Stimulated activated CD4-positive, alpha-beta T cell treated with anti-CD3 and anti-CD28 coated beads, Interleukin-1b, Interleukin-23, amount 100 ng/mL, for 24 hours (primary cell): ENCODE measurements at regions not wholly inside any gene's neighbourhood (a gene's known extent, or its start where the extent isn't known, plus 50 kb on each side); places are given as distances from the start of the nearest gene placed in this dataset.

Experiments used
- DNase-seq, 4 experiments: peaks; one replicate each; pipeline ENCODE4 v3.0.0-alpha.2; 2020; ENCODE audit warnings: low read depth in 4 of 4, low spot score in 1 of 4

- DNase-seq, result no peak
Observed at GRCh38 chr15:70407955-70408354, 310.2 kb upstream of the TLE3 start.

- DNase-seq, result no peak
Observed at GRCh38 chr15:70407336-70407670, 309.6 kb upstream of the TLE3 start.

DNA sequence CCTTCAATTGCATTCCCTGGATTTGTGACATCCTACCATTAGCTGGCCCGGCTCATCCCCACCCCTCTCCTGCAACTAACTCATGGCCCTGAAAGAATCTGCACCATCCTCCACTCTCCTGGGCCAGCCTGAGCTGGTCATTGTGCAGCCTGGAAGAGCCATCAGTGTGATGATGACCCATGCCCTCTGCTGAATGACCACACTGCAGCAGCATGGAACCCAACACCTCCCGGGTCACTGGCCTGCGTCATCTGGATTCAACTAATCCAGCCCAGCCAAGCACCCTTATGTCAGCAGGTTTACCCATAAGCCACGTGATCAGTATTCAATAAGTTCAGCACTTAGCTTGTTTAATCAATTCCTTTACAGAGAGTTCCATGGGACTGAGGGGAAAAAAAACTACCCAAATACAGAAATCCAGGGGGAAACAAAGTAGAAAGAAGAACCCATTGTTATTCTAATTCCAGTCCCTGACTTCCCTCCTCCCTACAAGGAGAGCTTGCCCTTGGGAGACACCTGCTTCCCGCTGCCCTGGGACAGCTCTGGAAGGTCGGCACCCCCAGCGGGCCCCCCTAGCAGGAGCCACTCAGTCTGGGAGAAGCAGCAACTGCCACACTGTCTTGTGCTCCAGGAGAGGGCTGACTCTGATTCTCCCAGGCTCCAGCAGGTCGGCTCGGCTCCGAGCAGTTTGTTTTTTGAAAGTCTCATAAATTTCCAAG, 309.1 kb upstream of the TLE3 start:
- no peak for DNase-seq

- DNase-seq, result no peak
Observed at GRCh38 chr15:70401709-70402108, 304.0 kb upstream of the TLE3 start.

- no peak for DNase-seq
Observed at GRCh38 chr15:70400766-70401541, 303.2 kb upstream of the TLE3 start.

GRCh38 chr15:70399204-70399603, 301.5 kb upstream of the TLE3 start:
- no peak for DNase-seq

- DNase-seq, result no peak
Observed at GRCh38 chr15:70398694-70399093, 301.0 kb upstream of the TLE3 start.

GRCh38 chr15:70396807-70397206, 299.1 kb upstream of the TLE3 start:
- DNase-seq, result no peak

GRCh38 chr15:70395164-70395563, 297.4 kb upstream of the TLE3 start:
- no peak for DNase-seq

DNA sequence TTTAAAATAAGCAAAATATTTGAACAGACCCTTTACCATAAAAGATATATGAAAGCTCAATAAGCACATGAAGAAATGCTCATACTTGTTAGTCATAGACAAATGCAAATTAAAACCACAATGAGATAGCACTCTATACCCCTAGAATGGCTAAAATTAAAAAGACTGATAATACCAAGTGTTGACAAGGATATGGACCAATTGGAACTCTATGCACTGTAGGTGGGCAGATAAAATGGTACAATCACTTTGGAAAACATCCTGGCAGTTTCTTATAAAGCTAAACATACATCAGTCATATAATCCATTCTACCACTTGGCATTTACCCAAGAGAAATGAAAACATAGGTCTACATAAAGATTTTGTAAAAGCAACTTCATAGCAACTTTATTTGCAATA, 293.0 kb upstream of the TLE3 start:
- DNase-seq, result no peak

- no peak for DNase-seq
Observed at GRCh38 chr15:70387993-70388392, 290.3 kb upstream of the TLE3 start.

DNA sequence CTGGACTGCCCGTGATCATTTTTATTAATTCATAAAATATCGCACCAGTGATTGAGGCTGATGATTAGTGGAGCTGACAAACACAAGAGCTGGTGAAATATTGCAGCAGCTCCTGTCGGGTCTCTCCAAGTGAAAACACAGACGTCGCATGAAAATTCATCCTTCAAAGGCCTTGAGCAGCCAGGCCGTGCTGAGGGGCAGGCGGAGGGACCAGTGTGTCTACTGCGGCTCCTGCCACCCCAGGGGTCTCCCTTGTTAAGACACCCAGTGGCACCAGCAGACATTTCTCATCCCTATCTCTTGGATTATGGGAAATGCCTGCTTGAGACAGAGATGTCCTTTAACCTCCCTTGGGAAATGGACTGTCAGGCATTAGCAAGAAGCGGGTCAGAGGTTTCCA, 289.4 kb upstream of the TLE3 start:
- no peak for DNase-seq

DNA sequence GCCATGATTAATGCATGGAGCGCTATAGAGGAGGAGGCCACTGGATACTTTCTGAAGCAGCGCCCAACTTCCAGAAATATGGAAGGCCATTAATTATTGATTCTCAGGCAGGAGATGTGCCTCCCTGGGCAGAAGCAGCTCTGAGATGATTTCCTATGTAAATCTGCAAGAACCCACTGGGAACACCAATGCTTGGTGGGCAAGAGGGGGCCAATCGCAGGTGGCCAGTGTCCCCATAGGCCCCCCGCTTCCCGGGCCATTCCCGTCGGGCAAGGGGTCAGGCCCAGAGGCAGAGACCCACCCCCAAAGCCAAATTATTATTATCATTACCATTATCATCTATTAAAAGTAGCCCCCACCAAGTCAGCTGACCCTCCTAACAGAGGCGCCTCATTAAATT, 288.0 kb upstream of the TLE3 start:
- DNase-seq, result no peak

GRCh38 chr15:70385052-70385451, 287.3 kb upstream of the TLE3 start:
- DNase-seq, result no peak

- DNase-seq, result no peak
Observed at GRCh38 chr15:70383856-70384255, 286.1 kb upstream of the TLE3 start.

- DNase-seq, result no peak
Observed at GRCh38 chr15:70382762-70383458, 285.2 kb upstream of the TLE3 start.

DNA sequence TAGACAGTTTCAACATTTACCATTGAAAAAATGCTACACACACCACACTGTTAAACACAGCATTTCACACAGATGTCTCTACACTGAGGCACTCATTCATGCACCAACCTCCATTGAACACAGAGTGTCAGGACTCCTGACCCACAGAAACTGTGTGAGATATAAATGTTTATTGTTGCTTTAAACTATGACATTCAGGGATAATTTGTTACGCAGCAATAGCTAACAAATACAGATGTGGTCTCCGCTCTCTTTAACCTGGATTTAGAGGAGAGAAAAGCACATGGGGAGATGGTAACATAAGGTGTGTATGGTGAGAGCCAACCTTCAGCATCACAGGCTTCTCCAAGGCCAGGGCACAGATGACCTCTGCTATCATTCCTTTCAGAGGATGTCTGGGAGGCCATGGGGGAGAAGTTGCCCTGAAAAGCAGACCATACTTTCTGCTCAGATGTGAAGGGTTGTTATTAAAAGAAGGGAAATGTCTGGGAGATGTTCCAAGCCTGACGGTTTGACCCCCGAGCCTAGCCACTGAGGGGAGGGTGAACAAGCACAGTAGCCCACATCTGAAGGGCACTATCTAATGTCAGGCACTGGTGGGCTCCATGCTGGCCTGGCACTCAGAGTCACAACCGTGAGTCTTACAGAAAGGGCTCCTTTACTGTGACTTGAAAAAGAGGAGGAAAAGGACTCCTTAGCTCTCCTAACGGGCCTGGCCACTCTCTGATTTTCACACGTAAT, 284.5 kb upstream of the TLE3 start:
- DNase-seq, result no peak

- DNase-seq, result no peak
Observed at GRCh38 chr15:70379938-70380883, 282.5 kb upstream of the TLE3 start.

GRCh38 chr15:70379134-70379533, 281.4 kb upstream of the TLE3 start:
- DNase-seq, result no peak
